Type B pancreatic cell (in vitro differentiated cells): ENCODE measurements at regions not wholly inside any gene's neighbourhood (a gene's known extent, or its start where the extent isn't known, plus 50 kb on each side); places are given as distances from the start of the nearest gene placed in this dataset.

Experiments used
- DNase-seq: peaks from one replicate; pipeline ENCODE4 v3.0.0; 2021; ENCODE audit warnings: mixed read lengths; ENCODE audit not compliant: unreplicated experiment; ENCODE audit errors: extremely low spot score
- H3K27ac Mint-ChIP-seq: 2 replicates; pipeline ENCODE4 v1.8.0; 2021; ENCODE audit warnings: mild to moderate bottlenecking, mixed read lengths
- H3K27me3 Mint-ChIP-seq: 2 replicates; pipeline ENCODE4 v1.8.0; 2021; ENCODE audit warnings: mixed read lengths
- H3K36me3 Mint-ChIP-seq: 2 replicates; pipeline ENCODE4 v1.8.0; 2021; ENCODE audit warnings: mixed read lengths
- H3K4me1 Mint-ChIP-seq: one replicate; pipeline ENCODE4 v1.8.0; 2021; ENCODE audit warnings: mixed read lengths; ENCODE audit not compliant: unreplicated experiment
- H3K4me3 Mint-ChIP-seq: 2 replicates; pipeline ENCODE4 v1.8.0; 2021; ENCODE audit warnings: mild to moderate bottlenecking, mixed read lengths
- H3K9me3 Mint-ChIP-seq: 2 replicates; pipeline ENCODE4 v1.8.0; 2021; ENCODE audit warnings: mixed read lengths
- CTCF ChIP-seq: fragments of 200-600 bp; sonication (generic); conservative IDR thresholded peaks from 2 replicates; pipeline ENCODE4 v1.5.0; 2021; ENCODE audit warnings: antibody characterized with exemption, mild to moderate bottlenecking

- TF ChIP-seq CTCF = no peak
- Mint-ChIP-seq H3K4me1 (no peaks in the 10 kb centered on the region), H3K9me3 (peaks cover 5% of the 10 kb centered on the region)
Observed at GRCh38 chr21:35394049-35394448, 344.9 kb upstream of the RUNX1 start.

GRCh38 chr21:35390013-35390776 is 341.1 kb upstream of the RUNX1 start:
- H3K4me3 Mint-ChIP-seq = no peak overlapping the region
- H3K27me3 Mint-ChIP-seq = no peaks in the 10 kb centered on the region
- TF ChIP-seq CTCF = no peak
- DNase-seq = no peak
- H3K4me1 Mint-ChIP-seq = no peaks in the 10 kb centered on the region
- peaks cover 6% of the 10 kb centered on the region for H3K9me3 Mint-ChIP-seq
- H3K36me3 Mint-ChIP-seq = no peaks in the 10 kb centered on the region
- no peak overlapping the region for H3K27ac Mint-ChIP-seq

More at GRCh38 chr21:35394049-35394448, 344.9 kb upstream of the RUNX1 start:
- no peak overlapping the region for H3K27ac Mint-ChIP-seq
- peaks cover 7% of the 10 kb centered on the region for H3K27me3 Mint-ChIP-seq
- no peaks in the 10 kb centered on the region for H3K36me3 Mint-ChIP-seq
- no peak overlapping the region for H3K4me3 Mint-ChIP-seq
- DNase-seq = no peak

- no peak for DNase-seq
- Mint-ChIP-seq H3K27ac (no peak overlapping the region), H3K27me3 (peaks cover 4% of the 10 kb centered on the region), H3K4me1 (no peaks in the 10 kb centered on the region), H3K36me3 (no peaks in the 10 kb centered on the region), H3K4me3 (no peak overlapping the region), H3K9me3 (peaks cover 16% of the 10 kb centered on the region)
- TF ChIP-seq CTCF = no peak
Observed at GRCh38 chr21:35386491-35387079, 337.5 kb upstream of the RUNX1 start.

GRCh38 chr21:35384375-35384774 is 335.3 kb upstream of the RUNX1 start:
- TF ChIP-seq CTCF = no peak
- Mint-ChIP-seq H3K27ac (no peak overlapping the region), H3K27me3 (peaks cover 4% of the 10 kb centered on the region), H3K4me1 (no peaks in the 10 kb centered on the region), H3K9me3 (peaks cover 16% of the 10 kb centered on the region), H3K4me3 (no peak overlapping the region), H3K36me3 (no peaks in the 10 kb centered on the region)
- no peak for DNase-seq

- peaks cover 4% of the 10 kb centered on the region for H3K27me3 Mint-ChIP-seq
- no peak for DNase-seq
- H3K36me3 Mint-ChIP-seq = no peaks in the 10 kb centered on the region
- TF ChIP-seq CTCF = no peak
- peaks cover 10% of the 10 kb centered on the region for H3K9me3 Mint-ChIP-seq
- no peaks in the 10 kb centered on the region for H3K4me1 Mint-ChIP-seq
- H3K27ac Mint-ChIP-seq = no peak overlapping the region
- no peak overlapping the region for H3K4me3 Mint-ChIP-seq
Observed at GRCh38 chr21:35382696-35383095, 333.6 kb upstream of the RUNX1 start.
